ENCODE measurements at regions not wholly inside any gene's neighbourhood (a gene's known extent, or its start where the extent isn't known, plus 50 kb on each side); places are given as distances from the start of the nearest gene placed in this dataset.

DNA sequence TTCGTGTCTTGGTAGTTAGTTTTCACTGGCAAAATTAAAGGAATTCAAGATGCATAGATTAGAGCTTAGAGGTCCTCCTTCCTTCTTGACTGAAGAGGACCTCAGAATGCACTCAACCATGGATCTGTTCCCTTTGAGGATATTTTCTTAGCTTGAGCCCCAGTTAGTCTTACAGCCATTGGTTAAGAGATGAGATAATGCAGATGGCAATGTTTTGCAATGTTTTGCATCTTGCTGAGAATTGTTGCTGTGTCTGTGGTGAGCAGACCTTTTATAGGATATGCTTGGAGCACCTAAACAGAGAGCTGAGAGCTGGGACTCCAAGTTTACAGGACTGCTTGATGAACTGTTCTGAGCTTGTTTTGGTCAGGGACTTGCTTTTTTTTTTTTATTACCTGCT lies 107.5 kb downstream of the TMEM170B start:
- Histone ChIP-seq H2BK15ac (ENCODE audit: low read depth, poor library complexity, severe bottlenecking) (no peak overlapping the region), H3K4ac (ENCODE audit: low read depth in 1 of 2, low read length in 2 of 2) (no peak overlapping the region), H3K4me1 (ENCODE audit: control insufficient read depth, insufficient read depth, low read depth, low read length) (no peaks in the 10 kb centered on the region), H3K27me3 (ENCODE audit: control insufficient read depth in 1 of 2, insufficient read depth in 1 of 2, low read length in 2 of 2) (no peaks in the 10 kb centered on the region), H4K8ac (ENCODE audit: low read length) (no peak overlapping the region), H2AFZ (ENCODE audit: low read depth, low read length) (no peak overlapping the region), H3K36me3 (ENCODE audit: control insufficient read depth in 1 of 2, insufficient read depth in 2 of 2, low read depth in 1 of 2, low read length in 2 of 2) (peaks cover 0 to 3% of the 10 kb centered on the region in 2 experiments), H2BK12ac (ENCODE audit: low read length in 2 of 2) (no peak overlapping the region), H3K18ac (ENCODE audit: low read depth in 1 of 2, low read length in 2 of 2) (no peak overlapping the region), H3K4me3 (ENCODE audit: insufficient read depth in 1 of 2, low read depth in 1 of 2, low read length in 2 of 2) (no peak overlapping the region), H3K9me3 (ENCODE audit: control insufficient read depth, low read length) (no peaks in the 10 kb centered on the region), H2BK120ac (ENCODE audit: low read depth, low read length) (no peak overlapping the region), H3K79me1 (replicated peaks; ENCODE audit: low read length, poor library complexity, severe bottlenecking) (no peaks in the 10 kb centered on the region), H3K9ac (ENCODE audit: low read length) (no peak overlapping the region), H3K27ac (ENCODE audit: low read length, poor library complexity, severe bottlenecking) (peak overlapping the region; percentile 64), H3K14ac (ENCODE audit: low read length in 2 of 2) (no peak overlapping the region), H2AK5ac (ENCODE audit: low read length, severe bottlenecking) (peak overlapping the region; percentile 41), H2BK5ac (ENCODE audit: low read depth, low read length, poor library complexity, severe bottlenecking) (no peak overlapping the region), H3K4me2 (ENCODE audit: low read length, poor library complexity, severe bottlenecking) (no peak overlapping the region), H3K23ac (ENCODE audit: low read length in 2 of 2) (no peak overlapping the region), H4K91ac (ENCODE audit: low read length) (no peak overlapping the region)
- DNase-seq: peak; percentile 87
- 95% methylated on average over 1 of the region's 1 CpG for WGBS

DNA sequence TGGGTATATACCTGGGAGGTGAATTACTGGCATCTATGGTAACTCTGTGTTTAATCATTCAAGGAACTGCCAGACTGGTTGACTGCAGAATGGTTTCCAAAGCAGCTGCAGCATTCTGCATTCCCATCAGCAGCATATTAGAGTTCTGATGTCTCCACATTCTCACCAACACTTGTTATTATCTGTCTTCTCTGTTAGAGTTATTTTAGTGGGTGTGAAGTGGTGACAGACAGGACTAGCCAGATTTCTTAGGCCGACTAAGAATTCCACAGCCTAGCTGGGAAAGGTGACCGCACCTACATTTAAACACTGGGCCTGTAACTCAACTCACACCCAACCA lies 110.9 kb downstream of the TMEM170B start:
- Histone ChIP-seq H4K91ac (ENCODE audit: low read length) (no peak overlapping the region), H3K79me1 (replicated peaks; ENCODE audit: low read length, poor library complexity, severe bottlenecking) (no peaks in the 10 kb centered on the region), H2BK12ac (ENCODE audit: low read length in 2 of 2) (no peak overlapping the region), H3K4me1 (ENCODE audit: control insufficient read depth, insufficient read depth, low read depth, low read length) (peaks cover 2% of the 10 kb centered on the region), H3K4ac (ENCODE audit: low read depth in 1 of 2, low read length in 2 of 2) (no peak overlapping the region), H2AFZ (ENCODE audit: low read depth, low read length) (no peak overlapping the region), H2BK120ac (ENCODE audit: low read depth, low read length) (no peak overlapping the region), H3K9ac (ENCODE audit: low read length) (no peak overlapping the region), H3K36me3 (ENCODE audit: control insufficient read depth in 1 of 2, insufficient read depth in 2 of 2, low read depth in 1 of 2, low read length in 2 of 2) (peaks cover 0 to 3% of the 10 kb centered on the region in 2 experiments), H2AK5ac (ENCODE audit: low read length, severe bottlenecking) (peak overlapping the region; percentile 96), H3K9me3 (ENCODE audit: control insufficient read depth, low read length) (no peaks in the 10 kb centered on the region), H2BK5ac (ENCODE audit: low read depth, low read length, poor library complexity, severe bottlenecking) (no peak overlapping the region), H3K27ac (ENCODE audit: low read length, poor library complexity, severe bottlenecking) (peak overlapping the region; percentile 19), H3K27me3 (ENCODE audit: control insufficient read depth in 1 of 2, insufficient read depth in 1 of 2, low read length in 2 of 2) (no peaks in the 10 kb centered on the region), H3K14ac (ENCODE audit: low read length in 2 of 2) (no peak overlapping the region), H3K23ac (ENCODE audit: low read length in 2 of 2) (no peak overlapping the region), H3K4me3 (ENCODE audit: insufficient read depth in 1 of 2, low read depth in 1 of 2, low read length in 2 of 2) (no peak overlapping the region), H2BK15ac (ENCODE audit: low read depth, poor library complexity, severe bottlenecking) (no peak overlapping the region), H3K18ac (ENCODE audit: low read depth in 1 of 2, low read length in 2 of 2) (no peak overlapping the region), H4K8ac (ENCODE audit: low read length) (no peak overlapping the region), H3K4me2 (ENCODE audit: low read length, poor library complexity, severe bottlenecking) (no peak overlapping the region)
- no peak for DNase-seq
- WGBS: no CpG with 5 or more reads among the region's 2 CpGs

DNA sequence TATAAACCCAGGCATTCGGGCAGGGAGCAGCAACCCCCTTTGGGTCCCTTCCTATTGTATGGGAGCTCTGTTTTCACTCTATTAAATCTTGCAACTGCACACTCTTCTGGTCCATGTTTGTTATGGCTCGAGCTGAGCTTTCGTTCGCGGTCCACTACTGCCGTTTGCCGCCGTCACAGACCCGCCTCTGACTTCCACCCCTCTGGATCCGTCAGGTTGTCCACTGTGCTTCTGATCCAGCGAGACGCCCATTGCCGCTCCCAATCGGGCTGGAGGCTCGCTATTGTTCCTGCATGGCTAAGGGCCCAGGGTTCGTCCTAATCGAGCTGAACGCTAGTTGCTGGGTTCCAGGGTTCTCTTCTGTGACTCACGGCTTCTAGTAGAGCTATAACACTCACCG lies 111.3 kb downstream of the TMEM170B start:
- Histone ChIP-seq H3K4me3 (ENCODE audit: insufficient read depth in 1 of 2, low read depth in 1 of 2, low read length in 2 of 2) (no peak overlapping the region), H4K91ac (ENCODE audit: low read length) (peak overlapping the region; percentile 94), H3K18ac (ENCODE audit: low read depth in 1 of 2, low read length in 2 of 2) (peak overlapping the region in 1 of 2 experiments; percentile 61), H3K23ac (ENCODE audit: low read length in 2 of 2) (no peak overlapping the region), H3K4me1 (ENCODE audit: control insufficient read depth, insufficient read depth, low read depth, low read length) (peaks cover 6% of the 10 kb centered on the region), H3K36me3 (ENCODE audit: control insufficient read depth in 1 of 2, insufficient read depth in 2 of 2, low read depth in 1 of 2, low read length in 2 of 2) (peaks cover 0 to 3% of the 10 kb centered on the region in 2 experiments), H2BK5ac (ENCODE audit: low read depth, low read length, poor library complexity, severe bottlenecking) (peak overlapping the region; percentile 89), H4K8ac (ENCODE audit: low read length) (no peak overlapping the region), H2AFZ (ENCODE audit: low read depth, low read length) (no peak overlapping the region), H2AK5ac (ENCODE audit: low read length, severe bottlenecking) (peak overlapping the region; percentile 85), H3K4me2 (ENCODE audit: low read length, poor library complexity, severe bottlenecking) (no peak overlapping the region), H3K14ac (ENCODE audit: low read length in 2 of 2) (no peak overlapping the region), H3K4ac (ENCODE audit: low read depth in 1 of 2, low read length in 2 of 2) (peak overlapping the region; percentile 24 to 88), H3K27me3 (ENCODE audit: control insufficient read depth in 1 of 2, insufficient read depth in 1 of 2, low read length in 2 of 2) (no peaks in the 10 kb centered on the region), H3K9me3 (ENCODE audit: control insufficient read depth, low read length) (no peaks in the 10 kb centered on the region), H3K27ac (ENCODE audit: low read length, poor library complexity, severe bottlenecking) (peak overlapping the region; percentile 97), H3K9ac (ENCODE audit: low read length) (no peak overlapping the region), H3K79me1 (replicated peaks; ENCODE audit: low read length, poor library complexity, severe bottlenecking) (no peaks in the 10 kb centered on the region), H2BK12ac (ENCODE audit: low read length in 2 of 2) (peak overlapping the region; percentile 1 to 84), H2BK120ac (ENCODE audit: low read depth, low read length) (no peak overlapping the region), H2BK15ac (ENCODE audit: low read depth, poor library complexity, severe bottlenecking) (no peak overlapping the region)
- no peak for DNase-seq
- 98% methylated on average over 20 of the region's 20 CpGs for WGBS

DNA sequence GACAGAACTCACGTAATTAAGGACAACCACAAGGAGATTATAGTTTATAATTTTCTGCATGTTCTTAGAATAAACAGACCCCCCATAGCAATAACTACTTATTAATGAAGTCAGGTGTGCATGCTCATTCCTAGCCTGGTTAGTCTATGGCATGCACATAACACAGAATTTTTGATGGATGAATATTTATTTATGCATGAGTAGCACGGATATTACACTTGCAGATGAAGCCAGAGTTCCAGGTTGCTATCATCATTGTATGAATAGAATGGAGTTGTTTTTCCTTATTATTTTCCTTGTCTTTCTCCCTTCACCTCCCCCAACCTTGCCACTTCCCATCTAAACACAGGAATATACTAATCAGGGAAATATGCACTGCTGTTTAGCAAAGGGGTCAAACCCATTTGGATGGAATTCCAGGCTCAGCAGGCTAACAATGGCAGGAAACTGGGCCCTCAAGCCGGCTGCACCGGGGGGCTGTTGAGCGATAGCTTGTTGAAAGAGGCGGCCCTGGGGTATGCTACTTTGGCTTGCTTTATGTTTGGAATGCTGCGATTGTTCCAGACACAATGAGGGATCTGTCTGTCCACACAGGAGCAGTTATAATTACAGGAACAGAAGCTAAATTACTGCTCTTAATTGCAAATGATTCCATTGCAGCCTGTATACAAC lies 112.6 kb downstream of the TMEM170B start:
- peak overlapping the region in 1 of 2 experiments; percentile 51 for H3K14ac ChIP-seq (ENCODE audit: low read length in 2 of 2)
- H3K18ac ChIP-seq (ENCODE audit: low read depth in 1 of 2, low read length in 2 of 2): peak overlapping the region in 1 of 2 experiments; percentile 80
- H3K9me3 ChIP-seq (ENCODE audit: control insufficient read depth, low read length): no peaks in the 10 kb centered on the region
- no peak overlapping the region for H4K8ac ChIP-seq (ENCODE audit: low read length)
- H2BK15ac ChIP-seq (ENCODE audit: low read depth, poor library complexity, severe bottlenecking): no peak overlapping the region
- no peak overlapping the region for H2AFZ ChIP-seq (ENCODE audit: low read depth, low read length)
- H3K27me3 ChIP-seq (ENCODE audit: control insufficient read depth in 1 of 2, insufficient read depth in 1 of 2, low read length in 2 of 2): no peaks in the 10 kb centered on the region
- H3K23ac ChIP-seq (ENCODE audit: low read length in 2 of 2): peak overlapping the region; percentile 25 to 41
- peak overlapping the region; percentile 97 for H3K27ac ChIP-seq (ENCODE audit: low read length, poor library complexity, severe bottlenecking)
- H4K91ac ChIP-seq (ENCODE audit: low read length): no peak overlapping the region
- peak overlapping the region; percentile 98 for H2AK5ac ChIP-seq (ENCODE audit: low read length, severe bottlenecking)
- no peak overlapping the region for H2BK120ac ChIP-seq (ENCODE audit: low read depth, low read length)
- H3K79me1 ChIP-seq (replicated peaks; ENCODE audit: low read length, poor library complexity, severe bottlenecking): no peaks in the 10 kb centered on the region
- peak; percentile 67 for DNase-seq
- peak overlapping the region in 1 of 2 experiments; percentile 24 for H2BK12ac ChIP-seq (ENCODE audit: low read length in 2 of 2)
- H3K9ac ChIP-seq (ENCODE audit: low read length): no peak overlapping the region
- WGBS: 0% methylated on average over 3 of the region's 7 CpGs
- peak overlapping the region in 1 of 2 experiments; percentile 88 for H3K4ac ChIP-seq (ENCODE audit: low read depth in 1 of 2, low read length in 2 of 2)
- peaks cover 13% of the 10 kb centered on the region for H3K4me1 ChIP-seq (ENCODE audit: control insufficient read depth, insufficient read depth, low read depth, low read length)
- H3K4me2 ChIP-seq (ENCODE audit: low read length, poor library complexity, severe bottlenecking): peak overlapping the region; percentile 8
- H3K36me3 ChIP-seq (ENCODE audit: control insufficient read depth in 1 of 2, insufficient read depth in 2 of 2, low read depth in 1 of 2, low read length in 2 of 2): peaks cover 0 to 3% of the 10 kb centered on the region in 2 experiments
- H2BK5ac ChIP-seq (ENCODE audit: low read depth, low read length, poor library complexity, severe bottlenecking): peak overlapping the region; percentile 88
- H3K4me3 ChIP-seq (ENCODE audit: insufficient read depth in 1 of 2, low read depth in 1 of 2, low read length in 2 of 2): no peak overlapping the region

All from mesenchymal stem cell (in vitro differentiated cells and primary cell).